ENCODE measurements at regions not wholly inside any gene's neighbourhood (a gene's known extent, or its start where the extent isn't known, plus 50 kb on each side); places are given as distances from the start of the nearest gene placed in this dataset.

GRCh38 chr5:3060283-3060682 is 308.8 kb upstream of the IRX2 start:
- Histone ChIP-seq H3K9me3 (replicated peaks) (peaks cover 19% of the 10 kb centered on the region), H3K27ac (no peak overlapping the region), H3K36me3 (no peaks in the 10 kb centered on the region), H3K4me3 (no peak overlapping the region), H3K27me3 (replicated peaks) (no peaks in the 10 kb centered on the region), H3K4me1 (replicated peaks) (no peaks in the 10 kb centered on the region)
- DNase-seq (ENCODE audit: low read depth in 1 of 2, low spot score in 2 of 2), result no peak

GRCh38 chr5:3059488-3059887 is 308.0 kb upstream of the IRX2 start:
- no peaks in the 10 kb centered on the region for H3K27me3 ChIP-seq (replicated peaks)
- H3K4me3 ChIP-seq, result no peak overlapping the region
- H3K4me1 ChIP-seq (replicated peaks), result no peaks in the 10 kb centered on the region
- no peaks in the 10 kb centered on the region for H3K36me3 ChIP-seq
- peaks cover 19% of the 10 kb centered on the region for H3K9me3 ChIP-seq (replicated peaks)
- DNase-seq (ENCODE audit: low read depth in 1 of 2, low spot score in 2 of 2), result no peak
- no peak overlapping the region for H3K27ac ChIP-seq

- DNase-seq (ENCODE audit: low read depth in 1 of 2, low spot score in 2 of 2), result no peak
- H3K36me3 ChIP-seq, result no peaks in the 10 kb centered on the region
Observed at GRCh38 chr5:3058942-3059341, 307.5 kb upstream of the IRX2 start.

GRCh38 chr5:3056866-3057265 is 305.4 kb upstream of the IRX2 start:
- H3K27ac ChIP-seq, result no peak overlapping the region
- peaks cover 15% of the 10 kb centered on the region for H3K9me3 ChIP-seq (replicated peaks)
- H3K36me3 ChIP-seq, result no peaks in the 10 kb centered on the region
- H3K27me3 ChIP-seq (replicated peaks), result no peaks in the 10 kb centered on the region
- no peaks in the 10 kb centered on the region for H3K4me1 ChIP-seq (replicated peaks)
- DNase-seq (ENCODE audit: low read depth in 1 of 2, low spot score in 2 of 2), result no peak
- H3K4me3 ChIP-seq, result no peak overlapping the region

More at GRCh38 chr5:3058942-3059341, 307.5 kb upstream of the IRX2 start:
- Histone ChIP-seq H3K9me3 (replicated peaks) (peaks cover 19% of the 10 kb centered on the region), H3K4me1 (replicated peaks) (no peaks in the 10 kb centered on the region), H3K4me3 (no peak overlapping the region), H3K27ac (no peak overlapping the region), H3K27me3 (replicated peaks) (no peaks in the 10 kb centered on the region)

- Histone ChIP-seq H3K9me3 (replicated peaks) (peaks cover 31% of the 10 kb centered on the region), H3K4me3 (no peak overlapping the region), H3K27ac (no peak overlapping the region), H3K4me1 (replicated peaks) (no peaks in the 10 kb centered on the region), H3K36me3 (no peaks in the 10 kb centered on the region), H3K27me3 (replicated peaks) (no peaks in the 10 kb centered on the region)
- no peak for DNase-seq (ENCODE audit: low read depth in 1 of 2, low spot score in 2 of 2)
Observed at GRCh38 chr5:3051400-3051799, 299.9 kb upstream of the IRX2 start.

GRCh38 chr5:3050863-3051262 is 299.4 kb upstream of the IRX2 start:
- no peak for DNase-seq (ENCODE audit: low read depth in 1 of 2, low spot score in 2 of 2)
- no peaks in the 10 kb centered on the region for H3K4me1 ChIP-seq (replicated peaks)
- H3K4me3 ChIP-seq, result no peak overlapping the region
- H3K36me3 ChIP-seq, result no peaks in the 10 kb centered on the region
- no peak overlapping the region for H3K27ac ChIP-seq
- no peaks in the 10 kb centered on the region for H3K27me3 ChIP-seq (replicated peaks)
- peaks cover 32% of the 10 kb centered on the region for H3K9me3 ChIP-seq (replicated peaks)

GRCh38 chr5:3049261-3049660 is 297.8 kb upstream of the IRX2 start:
- Histone ChIP-seq H3K27ac (no peak overlapping the region), H3K9me3 (replicated peaks) (peaks cover 36% of the 10 kb centered on the region)
- DNase-seq (ENCODE audit: low read depth in 1 of 2, low spot score in 2 of 2), result no peak

GRCh38 chr5:3047212-3047774 is 295.8 kb upstream of the IRX2 start:
- H3K27me3 ChIP-seq (replicated peaks), result no peaks in the 10 kb centered on the region
- H3K27ac ChIP-seq, result no peak overlapping the region
- no peaks in the 10 kb centered on the region for H3K36me3 ChIP-seq
- H3K4me3 ChIP-seq, result no peak overlapping the region
- H3K9me3 ChIP-seq (replicated peaks), result peaks cover 45% of the 10 kb centered on the region
- DNase-seq (ENCODE audit: low read depth in 1 of 2, low spot score in 2 of 2), result peak in 1 of 2 experiments; percentile 40
- no peaks in the 10 kb centered on the region for H3K4me1 ChIP-seq (replicated peaks)

More at GRCh38 chr5:3049261-3049660, 297.8 kb upstream of the IRX2 start:
- no peak overlapping the region for H3K4me3 ChIP-seq
- no peaks in the 10 kb centered on the region for H3K36me3 ChIP-seq
- no peaks in the 10 kb centered on the region for H3K27me3 ChIP-seq (replicated peaks)
- no peaks in the 10 kb centered on the region for H3K4me1 ChIP-seq (replicated peaks)

- no peak overlapping the region for H3K27ac ChIP-seq
- peaks cover 38% of the 10 kb centered on the region for H3K9me3 ChIP-seq (replicated peaks)
- H3K4me3 ChIP-seq, result no peak overlapping the region
- no peaks in the 10 kb centered on the region for H3K27me3 ChIP-seq (replicated peaks)
- no peaks in the 10 kb centered on the region for H3K36me3 ChIP-seq
- no peaks in the 10 kb centered on the region for H3K4me1 ChIP-seq (replicated peaks)
- no peak for DNase-seq (ENCODE audit: low read depth in 1 of 2, low spot score in 2 of 2)
Observed at GRCh38 chr5:3043600-3043999, 292.1 kb upstream of the IRX2 start.

GRCh38 chr5:3041001-3041400 is 289.5 kb upstream of the IRX2 start:
- no peaks in the 10 kb centered on the region for H3K4me1 ChIP-seq (replicated peaks)
- H3K9me3 ChIP-seq (replicated peaks), result peaks cover 35% of the 10 kb centered on the region
- H3K27me3 ChIP-seq (replicated peaks), result no peaks in the 10 kb centered on the region
- DNase-seq (ENCODE audit: low read depth in 1 of 2, low spot score in 2 of 2), result no peak
- H3K36me3 ChIP-seq, result no peaks in the 10 kb centered on the region
- H3K27ac ChIP-seq, result no peak overlapping the region
- no peak overlapping the region for H3K4me3 ChIP-seq

GRCh38 chr5:3036041-3036788 is 284.7 kb upstream of the IRX2 start:
- no peaks in the 10 kb centered on the region for H3K27me3 ChIP-seq (replicated peaks)
- no peak for DNase-seq (ENCODE audit: low read depth in 1 of 2, low spot score in 2 of 2)
- H3K4me1 ChIP-seq (replicated peaks), result no peaks in the 10 kb centered on the region
- no peak overlapping the region for H3K27ac ChIP-seq
- H3K4me3 ChIP-seq, result no peak overlapping the region
- peaks cover 36% of the 10 kb centered on the region for H3K9me3 ChIP-seq (replicated peaks)
- no peaks in the 10 kb centered on the region for H3K36me3 ChIP-seq

- Histone ChIP-seq H3K27ac (no peak overlapping the region), H3K4me1 (replicated peaks) (no peaks in the 10 kb centered on the region), H3K4me3 (no peak overlapping the region), H3K9me3 (replicated peaks) (peaks cover 42% of the 10 kb centered on the region), H3K36me3 (no peaks in the 10 kb centered on the region), H3K27me3 (replicated peaks) (no peaks in the 10 kb centered on the region)
- DNase-seq (ENCODE audit: low read depth in 1 of 2, low spot score in 2 of 2), result no peak
Observed at GRCh38 chr5:3035452-3035851, 284.0 kb upstream of the IRX2 start.

GRCh38 chr5:3034881-3035280 is 283.4 kb upstream of the IRX2 start:
- no peaks in the 10 kb centered on the region for H3K4me1 ChIP-seq (replicated peaks)
- peaks cover 42% of the 10 kb centered on the region for H3K9me3 ChIP-seq (replicated peaks)
- no peaks in the 10 kb centered on the region for H3K27me3 ChIP-seq (replicated peaks)
- no peak for DNase-seq (ENCODE audit: low read depth in 1 of 2, low spot score in 2 of 2)
- H3K27ac ChIP-seq, result no peak overlapping the region
- no peak overlapping the region for H3K4me3 ChIP-seq
- H3K36me3 ChIP-seq, result no peaks in the 10 kb centered on the region

- Histone ChIP-seq H3K36me3 (no peaks in the 10 kb centered on the region), H3K4me1 (replicated peaks) (no peaks in the 10 kb centered on the region), H3K4me3 (no peak overlapping the region), H3K27ac (no peak overlapping the region), H3K9me3 (replicated peaks) (peaks cover 40% of the 10 kb centered on the region), H3K27me3 (replicated peaks) (no peaks in the 10 kb centered on the region)
- no peak for DNase-seq (ENCODE audit: low read depth in 1 of 2, low spot score in 2 of 2)
Observed at GRCh38 chr5:3034449-3034848, 283.0 kb upstream of the IRX2 start.
